Mucosa of descending colon (tissue), 3 donors: ENCODE measurements at regions not wholly inside any gene's neighbourhood (a gene's known extent, or its start where the extent isn't known, plus 50 kb on each side); places are given as distances from the start of the nearest gene placed in this dataset.

ENCODE experiments used
- ATAC-seq: fragments of 200-7000 bp; cut with Tn5 transposase; one replicate; pipeline ENCODE4 v1.9.1; 2020; ENCODE audit warnings: mild to moderate bottlenecking, moderate library complexity
- DNase-seq, 3 donors: peaks; one replicate each; pipeline ENCODE4 v3.0.0-alpha.2; 2020
- H3K36me3 ChIP-seq: fragments of 200-600 bp; one replicate; pipeline ENCODE4 v1.8.0; 2021; ENCODE audit warnings: low read depth, mild to moderate bottlenecking
- H3K4me1 ChIP-seq: fragments of 200-600 bp; one replicate; pipeline ENCODE4 v1.8.0; 2021; ENCODE audit warnings: low read depth, mild to moderate bottlenecking
- H3K4me3 ChIP-seq: fragments of 200-600 bp; one replicate; pipeline ENCODE4 v1.8.0; 2021; ENCODE audit warnings: mild to moderate bottlenecking
- H3K9me3 ChIP-seq: fragments of 200-600 bp; one replicate; pipeline ENCODE4 v1.8.0; 2021; ENCODE audit warnings: mild to moderate bottlenecking
- intact Hi-C, 2 donors: fragments of 100-400 bp; cut with DNase I in 1 of 2; cut with micrococcal nuclease in 1 of 2; formaldehyde crosslinking; loops; one replicate each; pipeline versions ENCODE4 v1.11.0 to v1.11.1; 2022; cut with DNase I, micrococcal nuclease
- TF ChIP-seq, protein P1 (sequence below): fragments of 200-600 bp; IDR thresholded peaks from one replicate; pipeline ENCODE4 v1.8.0; 2022; ENCODE audit warnings: antibody characterized with exemption, mild to moderate bottlenecking
- donor health status: DM: no; HTN: no; CAD: no; lungs with moderate emphysema.
- donor health status: DM: no; HTN: no; CAD: no.
- donor health status: DM: no; HTN: yes; CAD: no.

GRCh38 chr3:182608832-182609231 lies 184.5 kb upstream of the ATP11B start:
- intact Hi-C loops, result no loop called here
- no peak for ATAC-seq
- TF ChIP-seq, protein P1, sequence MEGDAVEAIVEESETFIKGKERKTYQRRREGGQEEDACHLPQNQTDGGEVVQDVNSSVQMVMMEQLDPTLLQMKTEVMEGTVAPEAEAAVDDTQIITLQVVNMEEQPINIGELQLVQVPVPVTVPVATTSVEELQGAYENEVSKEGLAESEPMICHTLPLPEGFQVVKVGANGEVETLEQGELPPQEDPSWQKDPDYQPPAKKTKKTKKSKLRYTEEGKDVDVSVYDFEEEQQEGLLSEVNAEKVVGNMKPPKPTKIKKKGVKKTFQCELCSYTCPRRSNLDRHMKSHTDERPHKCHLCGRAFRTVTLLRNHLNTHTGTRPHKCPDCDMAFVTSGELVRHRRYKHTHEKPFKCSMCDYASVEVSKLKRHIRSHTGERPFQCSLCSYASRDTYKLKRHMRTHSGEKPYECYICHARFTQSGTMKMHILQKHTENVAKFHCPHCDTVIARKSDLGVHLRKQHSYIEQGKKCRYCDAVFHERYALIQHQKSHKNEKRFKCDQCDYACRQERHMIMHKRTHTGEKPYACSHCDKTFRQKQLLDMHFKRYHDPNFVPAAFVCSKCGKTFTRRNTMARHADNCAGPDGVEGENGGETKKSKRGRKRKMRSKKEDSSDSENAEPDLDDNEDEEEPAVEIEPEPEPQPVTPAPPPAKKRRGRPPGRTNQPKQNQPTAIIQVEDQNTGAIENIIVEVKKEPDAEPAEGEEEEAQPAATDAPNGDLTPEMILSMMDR, result no peak
- Histone ChIP-seq H3K4me3 (no peak overlapping the region), H3K4me1 (peaks cover 32% of the 10 kb centered on the region), H3K36me3 (peaks cover 6% of the 10 kb centered on the region), H3K9me3 (no peaks in the 10 kb centered on the region)
- DNase-seq, result no peak

GRCh38 chr3:182609575-182610156 lies 183.6 kb upstream of the ATP11B start:
- no peak overlapping the region for H3K4me3 ChIP-seq
- TF ChIP-seq, protein P1, result no peak
- intact Hi-C loops, result no loop called here
- peaks cover 6% of the 10 kb centered on the region for H3K36me3 ChIP-seq
- H3K9me3 ChIP-seq, result no peaks in the 10 kb centered on the region
- peak; percentile 52 to 81 (median 72) for DNase-seq
- ATAC-seq, result peak; percentile 81
- H3K4me1 ChIP-seq, result peaks cover 32% of the 10 kb centered on the region

GRCh38 chr3:182612332-182612731 lies 181.0 kb upstream of the ATP11B start:
- no peak overlapping the region for H3K4me3 ChIP-seq
- ATAC-seq, result no peak
- TF ChIP-seq, protein P1, result no peak
- H3K9me3 ChIP-seq, result no peaks in the 10 kb centered on the region
- DNase-seq, result no peak
- intact Hi-C loops, result no loop called here
- H3K36me3 ChIP-seq, result no peaks in the 10 kb centered on the region
- H3K4me1 ChIP-seq, result peaks cover 9% of the 10 kb centered on the region

GRCh38 chr3:182617500-182617899 lies 175.8 kb upstream of the ATP11B start:
- DNase-seq (no peak), ATAC-seq (no peak)
- intact Hi-C loops, result loop anchor here in 1 of 2 donors (5.0 kb wide), 1 partner anchor 910 kb away; no protein-coding TSS in a partner anchor
- TF ChIP-seq, protein P1, result no peak
- no peak overlapping the region for H3K4me3 ChIP-seq
- no peaks in the 10 kb centered on the region for H3K36me3 ChIP-seq
- no peaks in the 10 kb centered on the region for H3K9me3 ChIP-seq
- H3K4me1 ChIP-seq, result no peaks in the 10 kb centered on the region

DNA sequence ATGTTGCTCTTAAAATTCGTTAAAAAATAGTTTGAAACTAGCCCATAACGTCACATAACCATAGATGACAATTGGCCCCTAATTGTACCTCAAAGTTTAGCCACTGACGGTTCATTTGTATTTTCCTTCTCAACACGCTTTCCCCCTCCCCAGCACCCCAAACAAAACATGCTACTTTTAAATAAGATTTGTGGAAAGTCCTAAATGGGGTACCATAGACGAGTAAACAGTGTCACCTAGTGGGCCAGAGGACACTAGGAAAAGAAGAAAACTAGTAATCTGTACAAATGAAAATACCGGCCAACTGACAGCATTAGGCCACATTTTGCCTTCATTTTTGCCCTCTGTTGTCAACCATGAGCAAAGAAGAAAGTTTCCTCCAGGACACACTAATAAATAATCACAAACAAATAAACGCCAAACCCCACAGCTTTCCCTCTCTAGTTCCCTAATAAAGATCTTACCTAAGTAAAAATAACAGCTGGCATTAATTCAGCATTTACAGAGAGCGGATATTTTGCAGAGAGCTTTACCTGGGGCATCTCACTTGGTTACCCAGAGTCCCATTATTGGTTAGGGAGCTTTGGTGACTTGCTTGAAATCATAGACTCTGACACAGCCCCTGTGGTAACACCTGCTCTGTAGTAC lies 175.1 kb upstream of the ATP11B start:
- intact Hi-C loops, result loop anchor here in 1 of 2 donors (5.0 kb wide), 1 partner anchor 911 kb away; no protein-coding TSS in a partner anchor
- TF ChIP-seq, protein P1, result no peak
- ATAC-seq (peak; percentile 74), DNase-seq (peak in 1 of 3 donors; percentile 61)
- Histone ChIP-seq H3K4me1 (no peaks in the 10 kb centered on the region), H3K36me3 (no peaks in the 10 kb centered on the region), H3K4me3 (no peak overlapping the region), H3K9me3 (no peaks in the 10 kb centered on the region)
